HG03439 (cell line): ENCODE measurements at regions not wholly inside any gene's neighbourhood (a gene's known extent, or its start where the extent isn't known, plus 50 kb on each side); places are given as distances from the start of the nearest gene placed in this dataset.
"Not testable (repeated sequence)": the region's sequence is repeated elsewhere in the genome, so short reads cannot be mapped to it uniquely, and the experiment has no call there.

Source experiments
- ATAC-seq: cut with Tn5 transposase; IDR thresholded peaks from one replicate; pipeline ENCODE4 v1.9.1; 2021; ENCODE audit warnings: mild to moderate bottlenecking, moderate library complexity; ENCODE audit not compliant: unreplicated experiment

DNA sequence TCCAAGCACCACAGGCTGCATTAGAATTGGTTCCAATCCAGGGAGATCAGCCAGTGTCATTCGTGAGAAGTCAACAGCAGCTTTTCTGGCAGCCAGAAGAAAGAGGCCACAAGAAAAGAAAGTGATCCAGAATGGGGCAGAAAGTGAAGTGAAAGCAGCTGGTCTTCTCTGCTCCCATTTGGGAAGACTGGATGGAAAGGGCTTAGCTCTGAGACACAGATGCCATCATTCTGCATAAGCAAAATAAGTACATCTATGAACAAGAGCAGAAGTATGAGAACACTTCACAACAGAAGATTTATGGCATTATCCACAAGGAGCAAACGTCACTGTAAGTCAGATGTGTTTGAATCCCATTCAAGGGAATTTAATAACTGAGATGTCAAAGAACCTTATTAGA lies 326.5 kb upstream of the ESRRG start:
- ATAC-seq = no peak

DNA sequence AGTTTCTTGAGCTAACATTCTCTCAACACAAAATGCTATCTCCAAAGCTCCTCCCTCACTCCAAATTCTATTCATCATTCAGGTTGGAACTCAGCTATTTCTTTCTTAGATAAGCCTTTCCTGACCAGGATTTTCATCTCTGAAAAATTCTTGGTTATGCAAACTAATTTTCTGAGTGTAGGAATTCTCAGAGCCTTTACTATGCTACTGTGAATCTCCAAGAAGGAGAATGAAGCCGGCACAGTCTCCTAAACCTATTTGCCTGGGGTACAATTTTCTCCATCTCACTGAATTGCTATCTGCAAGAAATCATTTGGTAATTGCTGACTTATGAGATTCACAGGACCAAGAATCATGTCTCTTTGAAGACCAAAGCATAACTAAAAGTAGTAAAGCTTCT lies 325.9 kb upstream of the ESRRG start:
- ATAC-seq = no peak

DNA sequence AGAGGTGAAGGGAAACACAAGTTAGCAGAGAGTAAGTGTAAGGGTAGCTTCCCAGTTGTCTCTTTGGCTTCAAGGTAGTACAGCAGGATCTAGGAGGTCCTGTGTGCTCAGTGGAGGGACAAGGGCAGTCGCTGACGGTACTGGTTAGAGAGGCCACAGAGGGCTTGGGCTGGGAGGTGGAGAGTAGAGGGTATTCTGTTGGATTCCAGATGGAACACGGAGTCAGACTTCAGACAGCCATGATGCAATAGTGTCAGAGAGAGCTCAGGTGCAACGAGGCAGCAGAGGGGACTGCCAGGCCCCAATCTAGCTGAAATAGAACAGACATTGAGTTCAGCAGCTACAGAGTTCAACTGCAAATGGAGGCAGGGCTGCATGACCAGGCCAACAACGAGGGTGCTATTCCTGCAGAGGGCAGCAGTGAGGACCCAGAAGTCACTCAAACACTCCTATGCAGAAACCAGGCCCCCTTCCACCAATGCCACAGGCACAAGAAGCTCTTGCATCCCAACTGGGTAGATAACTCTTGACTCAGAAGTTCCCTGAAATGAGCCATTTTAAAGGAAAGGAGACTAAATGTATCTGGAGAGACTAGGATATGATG lies 325.0 kb upstream of the ESRRG start:
- no peak for ATAC-seq

DNA sequence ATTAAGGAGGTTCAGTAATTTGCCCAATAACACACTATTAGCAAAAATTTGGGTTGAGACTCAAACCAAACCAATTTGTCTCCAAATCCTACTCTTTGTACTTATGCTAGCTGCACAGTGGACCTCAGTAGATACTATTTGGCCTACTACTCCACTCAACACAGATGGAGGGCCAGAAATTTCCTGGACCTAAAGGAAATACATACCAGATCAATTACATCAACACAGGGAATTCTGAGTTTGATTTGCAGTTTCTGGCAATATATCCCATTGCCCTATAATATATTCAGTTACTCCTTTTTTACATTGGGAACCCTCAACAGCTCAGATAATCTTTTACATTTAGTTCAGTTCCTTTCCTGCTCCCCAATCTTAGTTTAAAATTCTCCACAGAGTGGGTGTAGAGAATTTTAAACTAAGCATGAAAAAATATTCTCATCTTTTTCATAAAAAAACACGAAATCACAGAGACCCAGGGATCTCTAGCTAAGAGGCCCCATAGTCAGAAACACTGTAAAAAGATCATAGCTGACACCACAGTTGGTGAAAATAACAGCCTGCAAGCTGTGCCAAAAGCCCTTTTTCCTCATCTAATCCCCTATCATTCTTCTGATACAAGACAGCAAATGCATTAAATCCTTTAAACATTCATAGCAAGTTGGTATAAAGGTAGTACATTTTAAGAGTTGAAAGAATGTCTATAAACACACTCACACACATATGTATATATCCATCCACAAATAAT lies 317.7 kb upstream of the ESRRG start:
- no peak for ATAC-seq

DNA sequence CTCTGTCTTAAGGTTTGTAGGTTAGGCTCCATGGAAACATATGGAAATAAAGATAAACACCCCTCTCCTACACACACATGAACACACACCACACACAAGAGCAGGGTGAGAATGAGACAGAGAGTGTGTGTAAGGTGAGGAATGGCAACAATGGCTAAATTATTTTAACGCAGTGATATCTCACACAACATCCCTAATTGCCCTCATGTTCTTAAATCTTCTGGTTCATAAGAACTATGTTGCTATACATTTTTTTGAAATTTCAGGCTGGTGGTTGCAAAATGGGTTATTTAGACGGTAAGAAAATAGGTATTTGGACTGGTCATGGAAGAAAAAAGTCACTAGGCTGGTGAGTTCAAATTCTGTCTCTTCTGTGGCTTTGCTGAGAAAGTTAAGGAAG lies 316.7 kb upstream of the ESRRG start:
- ATAC-seq = no peak

DNA sequence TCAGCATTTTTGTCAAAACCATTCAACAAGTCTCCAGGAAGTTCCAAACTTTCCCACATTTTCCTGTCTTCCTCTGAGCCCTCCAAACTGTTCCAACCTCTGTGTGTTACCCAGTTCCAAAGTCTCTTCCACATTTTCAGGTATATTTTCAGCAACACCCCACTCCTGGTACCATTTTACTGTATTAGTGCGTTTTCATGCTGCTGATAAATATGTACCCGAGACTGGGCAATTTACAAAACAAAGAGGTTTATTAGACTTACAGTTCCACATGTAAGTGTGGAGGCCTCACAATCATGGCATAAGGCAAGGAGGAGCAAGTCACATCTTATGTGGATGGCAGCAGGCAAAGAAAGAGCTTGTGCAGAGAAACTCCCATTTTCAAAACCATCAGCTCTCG lies 315.9 kb upstream of the ESRRG start:
- not testable (repeated sequence) for ATAC-seq

DNA sequence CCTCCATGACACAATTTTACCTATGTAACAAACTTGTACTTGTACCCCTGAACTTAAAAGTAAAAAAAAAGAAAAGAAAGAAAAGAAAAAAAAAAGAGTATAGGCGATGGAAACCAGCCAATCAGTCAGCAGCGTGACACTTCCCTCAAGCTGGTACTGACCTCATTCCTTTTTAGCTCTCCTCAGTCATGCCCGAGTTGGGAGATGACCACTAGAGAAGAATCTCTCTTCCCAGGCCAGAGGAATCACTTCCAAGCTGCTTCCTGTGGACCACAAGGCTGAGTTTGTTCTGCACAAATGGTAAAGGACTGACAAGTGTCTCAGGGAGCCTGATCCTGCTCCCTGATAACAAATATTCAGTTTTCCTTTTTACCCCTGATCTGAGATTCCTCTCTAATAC lies 313.5 kb upstream of the ESRRG start:
- no peak for ATAC-seq

- ATAC-seq = no peak
Observed at GRCh38 chr1:217032715-217033367, 309.6 kb upstream of the ESRRG start.

GRCh38 chr1:217029281-217030157 lies 306.3 kb upstream of the ESRRG start:
- ATAC-seq = no peak

- peak; percentile 88 for ATAC-seq
Observed at GRCh38 chr1:217027403-217028080, 304.3 kb upstream of the ESRRG start.

DNA sequence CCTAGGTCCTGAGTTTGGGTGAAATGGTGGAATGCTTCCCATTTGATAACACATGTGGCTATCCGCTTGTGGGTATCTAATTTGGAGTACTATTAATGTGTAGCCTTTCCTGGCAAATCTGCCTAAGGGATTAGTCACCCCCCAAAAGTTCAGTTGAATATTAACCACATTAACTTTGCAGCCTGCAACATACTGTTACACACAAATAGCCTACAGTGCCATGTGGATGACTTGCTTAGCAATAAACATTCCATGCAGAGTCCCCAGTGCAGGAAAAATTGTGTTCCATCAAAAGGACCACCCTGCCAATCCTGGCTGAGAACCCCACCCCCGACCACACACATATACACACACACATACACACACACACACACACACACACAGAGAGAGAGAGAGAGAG lies 303.3 kb upstream of the ESRRG start:
- no peak for ATAC-seq

- no peak for ATAC-seq
Observed at GRCh38 chr1:217025381-217025780, 302.2 kb upstream of the ESRRG start.

- no peak for ATAC-seq
Observed at GRCh38 chr1:217024911-217025310, 301.7 kb upstream of the ESRRG start.

- ATAC-seq = no peak
Observed at GRCh38 chr1:217021956-217022355, 298.7 kb upstream of the ESRRG start.

- ATAC-seq = no peak
Observed at GRCh38 chr1:217021400-217021799, 298.2 kb upstream of the ESRRG start.

DNA sequence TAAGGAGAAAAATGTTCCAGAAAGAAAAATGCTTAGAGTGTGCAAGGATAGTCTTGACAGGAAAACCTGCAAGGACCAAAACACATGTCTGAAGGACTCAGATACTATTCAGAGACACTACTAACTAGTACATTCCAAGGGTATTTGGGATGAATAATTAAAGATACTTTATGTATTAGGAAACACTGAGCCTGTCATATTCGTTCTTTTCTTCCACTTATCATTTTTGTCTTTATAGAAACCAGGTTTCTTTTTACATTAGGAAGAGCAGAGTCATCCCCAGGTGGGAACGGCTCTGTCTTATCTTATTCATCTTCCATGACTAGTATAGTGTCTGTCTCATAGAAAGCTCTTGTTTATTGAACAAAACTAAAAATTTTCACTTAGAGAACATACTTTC lies 296.2 kb upstream of the ESRRG start:
- no peak for ATAC-seq

GRCh38 chr1:217018648-217019047 lies 295.4 kb upstream of the ESRRG start:
- no peak for ATAC-seq

DNA sequence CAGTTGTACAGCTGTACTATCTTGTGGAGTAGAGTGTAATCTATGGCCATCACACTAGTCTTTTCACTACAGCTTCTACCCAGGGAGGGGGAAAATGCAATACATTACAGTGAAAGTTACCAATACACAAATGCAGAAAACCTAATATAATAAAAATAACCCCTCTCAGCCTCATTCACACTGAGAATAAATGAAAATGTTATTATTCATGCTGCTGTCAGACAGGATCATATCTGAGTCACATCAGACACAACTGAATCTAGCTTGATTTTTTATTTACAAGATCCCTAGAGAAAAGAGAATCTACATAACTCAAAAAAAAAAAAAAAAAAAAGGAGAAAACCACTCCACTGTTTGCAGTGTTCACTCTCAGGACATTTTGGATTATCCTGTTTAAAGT lies 293.9 kb upstream of the ESRRG start:
- no peak for ATAC-seq

DNA sequence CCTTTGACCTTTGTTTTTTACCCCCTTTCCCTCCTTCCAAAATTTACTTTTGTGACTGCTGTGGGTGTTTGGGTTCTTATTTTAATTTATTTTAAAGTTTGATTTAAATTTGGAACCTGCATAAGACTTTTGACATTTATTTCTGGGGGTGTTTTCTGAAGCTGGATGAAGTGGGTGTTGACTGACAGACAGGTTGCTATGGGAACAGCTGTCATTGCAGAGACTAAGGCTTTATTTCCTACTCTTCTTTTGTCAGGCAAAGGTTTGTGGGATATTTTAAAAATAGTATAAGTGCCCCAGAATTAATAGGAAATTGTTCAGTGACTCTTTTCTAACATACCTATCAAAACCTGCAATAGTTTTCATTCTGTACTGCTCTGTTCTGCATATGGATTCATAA lies 290.8 kb upstream of the ESRRG start:
- ATAC-seq = no peak

DNA sequence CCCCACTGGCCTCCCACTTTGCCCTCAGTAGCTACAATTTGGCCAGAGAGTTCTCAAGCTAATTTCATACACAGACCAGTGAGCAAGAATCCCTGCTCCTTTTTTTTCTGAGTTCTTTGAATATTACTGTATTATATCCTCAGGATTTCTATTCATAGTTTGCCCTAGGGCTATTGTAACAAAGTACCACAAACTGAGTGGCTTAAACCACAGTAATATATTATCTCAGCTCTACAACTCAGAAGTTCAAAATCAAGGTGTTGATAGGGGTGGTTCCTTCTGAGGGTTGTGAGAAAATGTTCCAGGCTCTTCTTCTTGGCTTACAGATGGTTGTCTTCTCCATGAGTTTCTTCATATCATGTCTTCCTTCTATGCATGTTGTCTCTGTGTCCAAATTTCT lies 289.4 kb upstream of the ESRRG start:
- no peak for ATAC-seq

DNA sequence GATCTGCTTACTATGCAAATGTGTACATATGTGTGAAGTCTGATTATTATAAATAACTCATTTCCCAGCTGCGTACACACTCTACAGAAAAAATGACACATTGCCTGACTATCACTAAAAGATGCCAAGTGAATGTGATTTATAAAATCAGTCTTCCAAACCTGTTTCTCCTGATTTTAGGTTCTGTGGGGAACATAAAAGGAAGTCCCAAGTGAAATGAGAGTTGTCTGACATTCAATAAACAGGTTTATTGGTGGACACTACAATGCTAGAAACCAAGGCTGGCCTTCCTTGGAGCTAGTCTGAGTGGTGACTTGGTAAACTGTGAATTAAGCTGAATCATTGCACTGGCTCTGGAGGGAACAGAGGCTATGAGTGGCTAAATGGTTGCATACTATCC lies 287.9 kb upstream of the ESRRG start:
- no peak for ATAC-seq
